T-helper 1 cell (primary cell): ENCODE measurements at regions not wholly inside any gene's neighbourhood (a gene's known extent, or its start where the extent isn't known, plus 50 kb on each side); places are given as distances from the start of the nearest gene placed in this dataset.

Experiments
- DNase-seq, 5 donors: peaks; one replicate each; pipeline ENCODE4 v3.0.0-alpha.2; 2012 to 2020

DNA sequence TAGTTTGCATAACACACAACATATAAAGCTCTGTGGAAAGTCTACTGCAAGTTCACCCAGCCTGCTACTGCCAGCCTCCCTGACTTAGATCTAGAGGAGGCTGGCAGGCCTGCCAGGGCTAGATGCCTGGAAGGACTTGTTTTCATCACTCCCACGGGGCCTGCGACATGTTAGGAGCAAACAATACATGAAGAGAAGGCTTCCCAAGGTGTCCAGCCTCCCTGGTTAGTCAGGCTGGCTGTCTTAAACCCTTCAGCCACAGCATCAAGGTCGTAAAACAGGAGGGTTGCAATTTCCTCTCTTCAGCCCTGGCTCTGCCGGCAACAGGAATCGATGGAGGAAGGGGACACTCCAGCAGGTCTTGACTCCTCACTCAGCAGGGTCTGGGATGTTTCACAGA, 104.5 kb downstream of the NGF start:
- DNase-seq = no peak

DNA sequence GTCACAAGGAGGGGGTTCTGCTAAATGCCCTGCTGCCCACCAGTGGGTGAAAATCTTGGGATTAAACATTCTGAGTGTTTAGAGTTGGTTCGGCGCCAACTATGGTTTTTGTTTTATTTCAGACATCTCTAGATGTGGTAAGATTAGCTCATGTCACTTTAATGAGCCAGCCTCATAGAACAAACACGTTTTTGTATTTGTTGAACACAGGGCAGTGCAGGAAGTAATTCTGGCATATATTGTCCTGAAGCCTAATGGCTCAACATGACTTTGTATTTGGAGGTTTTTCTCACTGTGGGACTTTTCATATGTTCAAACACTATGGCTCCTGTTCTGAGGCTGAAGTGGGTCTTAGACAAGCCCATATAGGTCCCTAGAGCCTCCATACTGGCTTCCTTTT, 107.8 kb downstream of the NGF start:
- no peak for DNase-seq

DNA sequence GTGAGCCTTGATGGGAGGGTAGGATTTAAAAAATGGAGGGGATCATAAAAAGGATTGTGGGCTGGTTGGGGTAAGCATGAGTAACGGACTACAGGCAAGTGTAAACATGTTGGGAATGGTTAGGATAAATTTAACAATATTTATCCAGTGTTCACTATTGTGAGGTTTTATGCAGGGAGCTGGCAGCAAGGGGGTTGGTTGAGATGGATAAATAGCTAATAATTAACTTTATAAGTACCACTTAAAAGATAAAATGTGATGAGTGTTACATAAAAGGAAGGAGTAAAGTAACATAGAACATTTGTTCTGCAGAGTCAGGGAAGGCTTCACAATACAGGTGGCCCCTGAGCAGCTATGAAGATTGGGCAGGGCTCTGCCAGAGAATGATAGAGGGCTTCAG, 109.0 kb downstream of the NGF start:
- DNase-seq = no peak

DNA sequence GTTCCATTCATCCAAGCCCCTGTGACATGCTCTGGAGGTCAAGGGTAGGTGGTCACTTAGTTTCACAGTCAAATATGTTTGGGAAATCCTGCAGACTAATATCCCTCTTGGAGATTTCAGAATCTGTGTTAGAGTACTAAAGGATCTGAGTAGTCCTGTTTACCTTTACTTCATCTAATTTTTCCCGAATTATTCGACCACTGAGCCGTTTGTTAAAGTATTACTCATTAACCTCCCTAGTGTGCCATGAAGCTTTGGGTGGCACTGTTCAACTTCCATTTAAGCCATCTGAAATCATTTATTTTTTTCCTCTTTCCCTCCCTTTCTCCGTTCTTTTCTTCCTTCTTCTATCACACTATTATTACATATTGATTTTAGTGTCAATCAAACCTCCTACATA, 109.9 kb downstream of the NGF start:
- DNase-seq = no peak

DNA sequence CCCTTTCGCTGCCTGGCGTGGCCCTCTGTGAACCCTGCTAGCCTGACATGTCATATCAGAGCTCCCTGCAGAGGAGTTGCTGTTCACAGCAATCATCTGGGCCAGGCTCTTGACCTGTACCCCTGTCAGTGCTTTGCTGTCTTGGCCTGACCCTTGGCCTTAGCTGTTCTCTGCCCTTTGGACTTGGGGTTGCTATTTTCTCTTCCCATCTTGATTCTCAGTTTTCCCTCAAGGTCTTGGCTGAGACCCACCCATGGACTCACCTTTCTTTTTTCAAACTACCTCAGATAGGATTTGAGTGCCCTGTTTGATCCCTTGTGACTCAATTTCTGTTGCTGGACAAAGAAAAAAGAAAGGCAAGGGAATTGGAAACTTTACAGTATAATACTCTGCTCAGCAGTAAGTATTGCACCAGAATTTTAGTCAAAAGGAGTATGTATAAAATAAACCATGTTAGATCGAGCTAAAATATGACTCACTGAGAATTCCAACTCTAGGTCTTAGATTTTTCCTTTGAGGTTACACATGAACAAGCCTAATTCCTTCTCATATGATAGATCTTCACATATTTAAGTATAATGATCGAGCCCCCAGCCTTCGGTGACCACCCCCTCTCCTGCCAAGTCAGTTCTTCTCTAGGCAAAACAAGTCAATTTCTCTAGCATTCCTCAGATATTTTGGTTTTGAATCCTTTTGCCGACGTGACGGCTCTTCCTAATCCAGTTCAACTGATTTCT, 110.5 kb downstream of the NGF start:
- DNase-seq = no peak

DNA sequence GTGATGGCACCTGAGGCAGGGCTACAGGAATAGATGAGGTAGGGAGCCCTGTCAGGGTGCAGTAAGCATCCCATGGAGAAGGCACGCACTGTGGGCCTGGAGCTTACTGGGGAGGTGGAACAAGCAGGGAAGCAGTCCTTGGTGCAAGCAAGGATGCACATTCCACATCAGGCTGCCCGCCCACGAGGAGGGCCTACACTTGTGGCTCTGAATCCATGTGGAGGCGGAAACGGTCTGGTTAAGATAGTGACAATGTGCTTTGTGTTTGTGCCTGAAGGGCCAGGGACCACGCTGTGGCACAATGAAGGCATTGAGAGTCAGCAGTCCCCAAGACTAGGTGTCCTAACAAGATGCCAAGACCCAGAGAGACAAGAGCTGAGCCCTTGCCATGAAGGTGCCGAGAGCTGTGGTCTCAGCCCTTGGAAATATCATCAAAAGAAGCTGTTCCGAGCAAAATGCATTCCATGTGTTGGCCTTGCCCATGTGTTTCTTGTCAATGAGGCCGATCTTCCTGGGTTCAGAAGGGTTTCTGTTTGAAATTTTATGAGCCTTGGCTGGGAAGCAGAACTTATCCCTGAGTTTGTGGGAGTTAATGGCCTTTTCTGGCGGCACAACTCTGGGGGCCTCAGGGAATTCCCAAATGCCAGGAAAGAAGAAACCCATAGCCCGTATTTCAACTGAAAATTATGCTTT, 111.9 kb downstream of the NGF start:
- no peak for DNase-seq

DNA sequence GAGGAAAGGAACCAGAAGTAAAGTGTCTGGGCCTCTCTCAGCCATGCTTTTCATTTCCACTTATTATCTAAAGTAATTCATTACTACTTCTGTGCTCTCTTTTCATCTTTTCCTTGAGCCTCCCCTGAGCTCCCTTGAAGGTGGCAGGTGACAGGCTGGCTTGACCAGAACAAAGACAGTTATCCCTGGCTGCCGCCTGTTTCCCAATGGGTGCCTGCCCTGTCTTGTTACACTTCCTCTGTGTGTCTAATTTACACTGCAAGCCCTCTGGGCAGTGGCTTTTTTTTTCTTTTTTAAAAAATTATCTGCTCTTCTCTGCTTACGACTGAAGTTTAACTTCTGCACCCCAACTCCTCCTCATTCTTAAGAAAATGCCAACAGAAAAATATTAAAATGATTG, 113.4 kb downstream of the NGF start:
- DNase-seq = no peak

DNA sequence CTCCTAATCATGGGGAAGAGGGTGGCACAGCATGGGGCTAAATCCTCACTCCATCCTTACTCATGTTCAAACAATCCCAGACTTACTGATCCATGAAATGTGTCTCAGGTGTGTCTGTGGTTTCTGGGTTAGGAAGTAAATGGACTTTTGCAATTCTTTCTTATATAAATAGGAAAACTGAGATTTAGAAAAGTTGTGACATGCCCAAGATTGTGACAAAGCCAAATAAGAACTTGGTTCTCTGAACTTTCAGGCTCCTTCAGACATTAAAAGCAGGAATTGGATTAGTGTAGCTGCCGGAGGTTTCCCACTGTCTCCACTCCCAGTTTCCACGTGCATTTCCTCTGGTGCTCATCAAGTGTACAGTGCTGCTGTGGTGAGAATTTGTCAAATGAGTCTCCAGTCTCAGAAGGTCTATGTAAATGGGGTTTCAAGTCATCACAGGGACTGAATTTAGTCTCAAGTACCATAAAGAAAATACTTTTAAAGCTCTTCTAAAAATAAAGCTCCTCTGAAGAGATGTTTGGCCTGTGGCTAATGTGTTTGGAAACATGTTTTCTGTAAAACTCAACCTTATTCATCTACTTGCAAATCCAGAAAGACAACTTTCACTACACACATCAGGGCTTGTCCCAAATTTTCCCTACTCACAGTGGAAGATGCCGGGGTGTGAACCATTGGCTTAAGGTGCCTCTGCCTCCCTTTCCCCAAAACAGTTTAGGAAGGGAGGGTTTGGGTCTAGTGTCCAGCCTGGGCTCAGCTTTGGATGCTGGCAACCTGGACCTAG, 115.2 kb downstream of the NGF start:
- no peak for DNase-seq

DNA sequence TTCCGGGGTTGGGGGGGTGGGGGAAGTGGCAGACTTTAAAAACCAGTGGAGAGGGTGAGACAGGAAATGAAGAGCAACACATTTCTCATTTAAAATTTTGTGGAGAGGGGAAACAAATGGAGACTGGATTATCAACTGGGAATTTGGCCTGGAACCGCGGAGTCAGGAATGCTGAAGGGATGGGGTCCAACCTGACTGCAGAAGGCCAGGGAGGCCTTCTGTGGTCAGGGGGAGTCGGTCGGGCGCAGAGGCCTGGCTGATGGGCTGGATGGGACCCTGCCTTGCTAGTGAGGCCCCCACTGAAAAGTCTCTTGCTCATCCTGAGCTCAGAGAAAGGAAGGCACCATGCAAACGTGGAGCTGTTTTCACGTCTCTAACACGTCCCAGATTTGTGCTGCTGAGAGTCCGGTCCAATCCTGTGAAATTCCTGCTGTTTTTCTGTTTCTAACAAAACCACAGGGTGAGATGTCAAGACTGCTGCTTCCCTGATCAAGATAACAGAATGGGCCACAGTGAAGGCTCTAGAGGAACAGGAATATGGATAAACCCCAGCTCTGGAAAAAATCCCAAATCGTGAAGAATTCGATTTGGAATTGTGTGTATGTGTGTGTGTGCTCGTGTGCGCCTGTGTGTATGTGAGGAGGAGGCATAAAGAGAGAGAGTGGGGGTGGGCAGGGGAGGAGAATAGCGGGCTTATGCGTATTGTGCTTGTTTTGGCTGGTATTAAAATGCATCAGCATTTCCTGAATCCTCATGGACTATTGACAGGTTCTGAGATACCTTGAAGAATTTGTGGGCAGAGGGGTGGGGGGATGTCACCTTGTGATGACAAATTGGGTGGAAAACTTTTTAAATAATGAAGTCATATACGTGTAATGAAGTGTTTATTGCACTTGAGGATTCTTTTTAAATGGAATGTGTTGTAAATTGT, 117.4 kb downstream of the NGF start:
- DNase-seq = no peak

DNA sequence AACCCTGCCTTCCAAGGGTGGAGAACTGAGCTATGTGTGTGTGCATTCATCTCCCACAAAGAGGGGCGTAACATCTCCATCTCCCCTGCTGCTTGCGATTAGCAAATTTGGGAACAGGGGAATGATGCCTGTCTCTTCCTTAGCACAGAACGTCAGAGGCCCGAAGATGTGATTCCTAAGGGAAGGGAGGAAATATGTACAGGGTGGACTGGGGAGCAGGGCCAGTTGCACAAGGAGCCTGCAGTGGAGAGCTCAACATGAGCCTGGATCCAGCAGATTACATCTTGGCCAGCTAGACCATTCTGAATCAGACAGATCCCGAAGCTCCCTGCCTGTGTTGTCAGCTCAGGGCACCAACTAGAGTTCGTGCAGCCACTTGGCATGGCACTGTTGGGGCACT, 118.1 kb downstream of the NGF start:
- no peak for DNase-seq

DNA sequence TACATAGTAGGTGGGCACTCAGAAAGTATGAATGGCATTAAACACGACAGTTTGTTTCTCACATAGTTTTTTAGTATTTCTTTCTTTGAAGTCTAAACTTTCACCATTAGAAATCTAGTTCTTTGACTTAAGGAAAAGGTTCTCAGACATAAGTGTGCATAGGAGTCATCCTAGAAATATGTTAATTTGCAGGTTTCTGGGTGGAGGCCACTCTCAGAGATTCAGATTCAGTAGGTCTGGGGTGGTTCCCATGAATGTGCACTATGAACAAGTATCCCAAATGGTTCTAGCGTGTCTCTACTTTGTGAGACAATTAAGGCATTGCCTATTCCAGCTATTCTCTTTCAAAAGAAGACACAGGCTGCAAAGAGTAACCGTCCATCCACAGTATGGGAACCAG, 119.3 kb downstream of the NGF start:
- no peak for DNase-seq

DNA sequence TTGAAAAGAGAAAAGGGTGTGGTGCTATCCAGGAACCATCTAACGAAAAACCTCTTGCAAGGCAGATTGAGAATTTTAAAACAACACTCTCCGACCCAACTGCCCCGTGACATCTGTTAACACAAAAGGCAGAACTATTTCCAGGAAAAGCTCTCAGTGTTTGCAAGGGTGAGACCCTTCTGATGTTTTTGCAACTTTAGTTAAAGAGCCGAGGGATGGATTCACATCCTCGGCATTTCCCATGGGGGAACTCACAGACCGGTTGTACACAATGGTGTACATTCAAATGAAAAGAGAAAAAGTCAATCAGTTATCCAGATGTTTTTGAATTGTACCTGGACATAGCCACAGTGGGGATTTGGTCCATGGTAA, 120.0 kb downstream of the NGF start:
- no peak for DNase-seq

DNA sequence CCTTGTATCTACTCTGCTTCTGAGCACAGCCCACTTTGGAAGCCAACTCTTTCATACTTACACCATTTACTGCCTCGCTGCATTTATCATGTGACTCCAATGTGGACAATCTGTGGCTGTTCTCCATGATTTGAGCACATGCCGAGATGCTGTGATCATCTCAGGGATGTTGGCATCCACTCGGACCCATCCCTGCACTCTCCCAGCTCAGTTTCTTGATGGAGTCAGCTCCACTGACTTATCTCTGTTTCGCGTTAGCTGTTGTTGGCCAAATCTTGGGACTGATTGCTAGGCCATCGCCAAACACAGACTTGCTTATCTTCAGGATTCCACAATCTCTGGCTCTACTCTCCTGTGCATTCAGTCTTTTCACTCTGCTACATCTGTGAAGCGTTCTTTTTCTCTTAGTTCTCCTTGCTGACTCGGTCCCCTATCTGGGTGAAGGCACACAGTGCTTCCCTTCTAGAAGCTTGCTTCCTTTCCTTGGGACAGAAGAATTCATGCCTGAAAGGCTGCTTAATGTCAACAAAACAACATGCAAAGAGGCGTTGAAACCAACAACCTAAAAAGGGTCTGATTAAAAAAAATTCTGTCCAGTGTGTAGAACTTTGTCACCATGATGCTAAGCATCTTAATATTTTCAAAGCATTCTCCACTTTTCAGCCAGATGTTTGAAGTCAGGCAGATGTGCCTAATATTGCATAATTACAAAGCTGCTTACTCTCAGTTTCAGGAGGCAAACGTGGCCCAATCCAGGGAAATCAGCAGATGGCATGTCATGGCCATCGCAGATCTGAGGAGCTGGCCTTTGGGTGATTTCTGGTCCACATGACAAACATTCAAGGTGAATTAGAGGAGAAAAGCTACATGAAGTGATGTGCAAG, 120.7 kb downstream of the NGF start:
- DNase-seq = no peak

DNA sequence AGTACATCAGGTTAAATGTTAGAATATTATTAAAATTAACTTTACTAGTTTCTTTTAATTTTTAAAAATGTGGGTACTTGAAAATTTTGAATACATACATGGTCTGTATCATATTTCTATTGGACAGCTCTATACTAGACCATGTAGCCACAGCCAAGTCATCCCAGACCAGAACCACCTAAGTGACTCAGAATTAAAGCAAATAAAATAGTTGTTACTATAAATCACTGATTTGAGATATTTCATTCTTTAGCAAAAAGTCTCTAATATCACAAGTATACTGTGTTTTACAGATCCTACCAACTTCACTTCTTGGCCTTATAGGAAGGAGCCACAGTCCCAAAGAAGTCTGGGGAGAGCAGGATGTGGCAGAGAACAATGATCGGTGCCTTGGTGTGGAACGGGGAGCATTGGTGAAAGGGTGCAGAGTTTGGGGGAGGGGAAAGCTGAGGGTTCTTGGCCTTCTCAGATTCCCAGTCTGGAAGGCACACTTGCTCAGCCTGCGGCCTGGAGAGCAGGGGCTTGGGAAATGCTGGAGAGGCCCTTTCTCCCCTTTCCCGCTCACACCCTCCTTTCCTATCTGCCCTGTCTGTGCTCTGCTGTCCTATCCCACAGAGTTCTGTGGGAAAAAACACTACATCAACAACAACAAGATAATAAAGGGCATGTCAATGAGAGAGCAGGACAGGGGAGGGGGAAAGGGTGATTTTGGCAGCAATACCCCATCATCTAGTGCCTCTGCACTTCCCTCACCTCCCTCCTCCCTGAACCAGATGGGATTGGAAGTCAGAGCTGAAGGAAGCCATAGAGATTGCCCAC, 122.1 kb downstream of the NGF start:
- no peak for DNase-seq

DNA sequence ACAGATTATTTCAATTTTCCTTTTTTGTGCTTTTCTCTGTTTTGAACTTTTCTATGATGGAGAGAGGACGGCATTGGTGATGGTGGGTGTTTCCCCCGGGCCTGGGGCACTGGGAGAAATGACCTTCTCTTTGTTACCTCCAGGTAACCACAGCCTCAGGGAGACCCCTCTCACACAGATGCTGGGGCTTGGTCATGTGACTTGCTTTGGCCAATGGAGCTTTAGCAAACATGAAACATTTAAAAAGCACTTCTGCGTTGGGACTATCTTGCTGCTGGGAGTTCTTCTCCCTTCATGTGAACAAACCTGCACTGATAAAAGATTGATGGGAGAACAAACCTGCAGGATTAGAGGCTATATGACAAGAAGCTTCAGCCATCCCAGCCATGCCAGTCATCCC, 122.9 kb downstream of the NGF start:
- no peak for DNase-seq

DNA sequence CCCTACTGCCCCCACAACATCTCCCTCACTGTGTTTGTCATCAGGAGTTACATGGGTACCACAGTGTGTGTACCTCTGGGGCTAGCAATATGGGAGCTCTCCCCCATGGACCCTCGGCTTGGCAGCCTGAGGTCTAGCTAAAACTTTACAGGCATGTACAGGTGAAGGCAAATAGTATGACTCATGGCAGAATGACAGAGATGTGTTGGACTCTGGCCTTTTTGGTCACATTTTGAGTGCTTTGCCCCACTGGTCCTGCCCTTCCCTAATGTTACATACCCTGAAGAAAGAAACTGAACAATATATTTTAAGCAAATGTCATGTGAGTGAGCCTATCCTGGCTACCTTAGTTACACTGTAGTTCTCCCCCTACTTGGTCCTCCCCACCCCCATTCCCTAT, 124.0 kb downstream of the NGF start:
- DNase-seq = no peak

DNA sequence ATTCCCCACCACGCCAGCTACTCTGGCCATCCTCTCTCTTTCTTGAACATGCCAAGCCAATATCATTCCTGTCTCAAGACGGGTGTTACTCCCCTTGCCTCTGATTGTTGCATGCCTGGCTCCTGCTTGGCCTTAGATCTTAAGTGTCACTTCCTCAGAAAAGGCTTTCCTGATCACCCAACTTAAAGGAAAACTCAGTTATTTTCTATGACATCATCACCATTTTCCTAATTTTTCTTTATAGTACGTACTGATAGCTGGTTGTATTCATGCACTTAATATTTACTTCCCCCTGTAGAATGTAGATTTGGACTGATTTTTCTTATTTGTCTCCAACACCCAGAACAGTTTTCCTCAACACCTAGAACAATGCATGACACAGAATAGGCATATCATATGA, 123.8 kb upstream of the TSPAN2 start:
- no peak for DNase-seq

DNA sequence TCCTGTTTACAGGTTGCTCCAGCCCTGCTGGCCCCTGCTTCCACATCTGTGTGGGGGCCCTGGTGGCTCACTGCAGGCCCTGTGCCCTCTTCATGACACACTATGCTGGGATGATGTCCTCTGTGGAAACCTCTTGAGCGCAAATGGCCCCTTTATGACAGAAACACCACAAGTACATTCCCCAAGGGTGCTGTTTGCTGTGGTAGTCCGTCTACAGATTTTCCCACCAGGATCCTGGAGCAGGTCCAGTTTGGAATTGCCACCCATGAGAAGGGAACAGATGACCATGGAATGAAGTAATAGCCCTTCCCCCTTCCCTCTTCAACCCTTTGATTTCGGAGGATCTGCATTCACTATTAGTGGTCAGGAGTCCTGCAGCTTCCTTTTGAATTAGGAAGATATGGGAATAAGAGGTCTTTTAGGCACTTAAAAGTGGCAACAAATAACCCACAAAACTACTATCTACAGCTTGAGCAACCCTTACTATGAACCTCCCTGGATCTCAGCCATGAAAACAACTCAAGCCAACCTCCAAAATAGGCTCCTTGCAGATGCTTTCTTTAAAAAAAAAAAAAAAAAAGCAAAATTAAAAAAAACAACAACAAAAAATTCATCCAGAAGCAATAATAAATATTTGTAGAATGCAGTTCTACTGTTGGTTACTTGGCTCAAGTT, 121.9 kb upstream of the TSPAN2 start:
- no peak for DNase-seq

DNA sequence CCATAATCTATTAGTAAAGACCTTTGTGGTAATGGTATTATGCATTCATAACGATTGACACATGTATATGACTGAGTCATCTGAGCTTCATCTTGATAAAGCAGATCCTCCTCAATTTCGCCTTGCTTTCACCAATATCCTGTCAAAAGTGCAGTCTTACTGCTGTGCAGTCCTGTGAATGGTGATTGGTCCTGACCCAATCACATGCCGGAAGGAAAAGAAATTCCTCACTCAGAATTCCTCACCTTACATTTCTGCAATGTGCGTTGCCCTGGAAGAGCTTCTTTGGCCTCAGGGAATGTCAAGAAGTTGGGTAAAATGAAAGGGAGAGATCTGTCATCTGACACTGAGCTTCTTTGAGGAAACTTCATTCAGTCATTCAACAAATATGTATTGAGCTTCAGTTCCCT, 121.0 kb upstream of the TSPAN2 start:
- DNase-seq = no peak

DNA sequence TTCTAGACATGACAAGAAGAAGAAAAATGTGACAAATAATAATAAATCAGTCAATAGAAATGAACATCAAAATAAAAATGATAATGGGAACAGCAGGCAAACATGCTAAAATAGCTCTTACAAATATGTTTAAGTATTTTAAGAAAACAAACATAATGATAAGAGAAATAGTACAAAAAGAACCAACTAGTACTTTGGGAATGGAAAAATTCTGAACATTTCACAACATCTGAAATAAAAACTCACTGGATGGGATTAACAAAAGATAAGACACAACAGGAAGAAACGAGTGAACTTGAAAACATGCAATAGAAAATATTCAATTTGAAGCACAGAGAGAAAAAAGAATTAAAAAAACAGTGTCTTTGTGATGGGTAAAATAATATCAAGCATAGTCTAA, 115.2 kb upstream of the TSPAN2 start:
- no peak for DNase-seq
